Neural cell (in vitro differentiated cells): ENCODE measurements at regions not wholly inside any gene's neighbourhood (a gene's known extent, or its start where the extent isn't known, plus 50 kb on each side); places are given as distances from the start of the nearest gene placed in this dataset.

Experiments
- RAD21 ChIP-seq: fragments of 450-650 bp; conservative IDR thresholded peaks from 2 replicates; pipeline ENCODE4 v1.6.1; 2014; ENCODE audit warnings: antibody characterized with exemption, mild to moderate bottlenecking, moderate library complexity
- TF ChIP-seq, protein P1 (sequence below): fragments of 450-650 bp; IDR thresholded peaks from 2 replicates; pipeline ENCODE4 v1.5.1; 2014; ENCODE audit warnings: antibody characterized with exemption, mild to moderate bottlenecking, moderate library complexity; ENCODE audit not compliant: poor library complexity, severe bottlenecking

DNA sequence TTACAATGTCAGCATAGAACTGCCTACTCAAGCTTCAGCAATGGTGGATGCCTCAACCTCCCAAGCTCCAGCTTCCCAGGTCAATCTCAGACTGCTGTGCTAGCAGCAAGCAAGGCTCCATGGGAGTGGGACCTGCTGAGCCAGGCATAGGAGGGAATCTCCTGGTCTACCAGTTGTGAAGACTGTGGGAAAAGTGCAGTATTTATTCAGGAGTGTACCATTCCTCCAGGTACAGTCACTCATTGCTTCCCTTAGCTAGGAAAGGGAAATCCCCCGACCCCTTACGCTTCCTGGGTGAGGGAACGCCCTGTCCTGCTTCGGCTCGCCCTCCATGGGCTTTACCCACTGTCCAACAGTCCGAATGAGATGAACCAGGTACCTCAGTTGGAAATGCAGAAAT, 130.3 kb downstream of the ADCYAP1 start:
- TF ChIP-seq RAD21, result no peak
- TF ChIP-seq, protein P1, sequence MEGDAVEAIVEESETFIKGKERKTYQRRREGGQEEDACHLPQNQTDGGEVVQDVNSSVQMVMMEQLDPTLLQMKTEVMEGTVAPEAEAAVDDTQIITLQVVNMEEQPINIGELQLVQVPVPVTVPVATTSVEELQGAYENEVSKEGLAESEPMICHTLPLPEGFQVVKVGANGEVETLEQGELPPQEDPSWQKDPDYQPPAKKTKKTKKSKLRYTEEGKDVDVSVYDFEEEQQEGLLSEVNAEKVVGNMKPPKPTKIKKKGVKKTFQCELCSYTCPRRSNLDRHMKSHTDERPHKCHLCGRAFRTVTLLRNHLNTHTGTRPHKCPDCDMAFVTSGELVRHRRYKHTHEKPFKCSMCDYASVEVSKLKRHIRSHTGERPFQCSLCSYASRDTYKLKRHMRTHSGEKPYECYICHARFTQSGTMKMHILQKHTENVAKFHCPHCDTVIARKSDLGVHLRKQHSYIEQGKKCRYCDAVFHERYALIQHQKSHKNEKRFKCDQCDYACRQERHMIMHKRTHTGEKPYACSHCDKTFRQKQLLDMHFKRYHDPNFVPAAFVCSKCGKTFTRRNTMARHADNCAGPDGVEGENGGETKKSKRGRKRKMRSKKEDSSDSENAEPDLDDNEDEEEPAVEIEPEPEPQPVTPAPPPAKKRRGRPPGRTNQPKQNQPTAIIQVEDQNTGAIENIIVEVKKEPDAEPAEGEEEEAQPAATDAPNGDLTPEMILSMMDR, result no peak
